H1 (cell line): ENCODE measurements at regions not wholly inside any gene's neighbourhood (a gene's known extent, or its start where the extent isn't known, plus 50 kb on each side); places are given as distances from the start of the nearest gene placed in this dataset.

Experiments used
- BRCA1 ChIP-seq: IDR thresholded peaks from 2 replicates; pipeline ENCODE4 v1.6.1; 2012; ENCODE audit warnings: low read depth, low read length, improper control_type of control experiment
- CHD7 ChIP-seq: fragments of 300-600 bp; sonication (generic); IDR thresholded peaks from 2 replicates; pipeline ENCODE4 v1.7.1; 2012; ENCODE audit warnings: low read length, moderate library complexity, mild to moderate bottlenecking, inconsistent platforms; ENCODE audit not compliant: insufficient replicate concordance
- CTCF ChIP-seq, 3 experiments: IDR thresholded peaks; 1 replicate in 2 of 3; 2 replicates in 1 of 3; pipeline versions ENCODE4 v1.5.1 to v1.6.1; 2011; ENCODE audit warnings: low read length in 3 of 3, mild to moderate bottlenecking in 3 of 3, inconsistent platforms in 2 of 3, low read depth in 1 of 3, moderate library complexity in 1 of 3; ENCODE audit not compliant: insufficient read depth in 1 of 3; ENCODE audit errors: control extremely low read depth in 1 of 3
- PHF8 ChIP-seq: fragments of 200-600 bp; sonication (generic); conservative IDR thresholded peaks from 2 replicates; pipeline ENCODE4 v1.7.1; 2012; ENCODE audit warnings: low read depth, mild to moderate bottlenecking, inconsistent platforms, low read length, moderate library complexity
- SAP30 ChIP-seq: fragments of 300-600 bp; sonication (generic); IDR thresholded peaks from 2 replicates; pipeline ENCODE4 v1.7.1; 2012; ENCODE audit warnings: low read length, moderate library complexity, mild to moderate bottlenecking, inconsistent platforms; ENCODE audit not compliant: insufficient read depth, insufficient replicate concordance

- TF ChIP-seq CHD7 (no peak), CTCF (IDR thresholded peaks at IDR 0.05; ENCODE audit: control extremely low read depth in 1 of 3, insufficient read depth in 1 of 3, low read depth in 1 of 3, low read length in 3 of 3) (no peak), PHF8 (no peak), BRCA1 (no peak), SAP30 (no peak)
Observed at GRCh38 chr4:37745946-37746345, 59.8 kb upstream of the RELL1 start (continued).
